Endothelial cell of umbilical vein (primary cell): ENCODE measurements at regions not wholly inside any gene's neighbourhood (a gene's known extent, or its start where the extent isn't known, plus 50 kb on each side); places are given as distances from the start of the nearest gene placed in this dataset.

Source experiments
- BruUV-seq: library from RNA; stranded (reverse); fragments of 400-500 nt; replicated peaks from 2 replicates; lab custom pipeline; 2021; lab: Mats Ljungman, UMichigan
- CTCF ChIA-PET: fragments of 300-600, 350-600 bp; sonication (Branson Sonifier 250); formaldehyde crosslinking; loops from one replicate; lab custom pipeline; 2021; ENCODE audit warnings: antibody characterized with exemption, inconsistent platforms; lab: Charles Lee
- POLR2A ChIA-PET: fragments of 300-600, 350-600 bp; sonication (Branson Sonifier 250); formaldehyde crosslinking; loops from one replicate; lab custom pipeline; 2021; ENCODE audit warnings: antibody characterized with exemption, inconsistent platforms; lab: Charles Lee
- DNase-seq: peaks from one replicate; pipeline ENCODE4 v3.0.0-alpha.2; 2011; ENCODE audit warnings: low read depth, low spot score
- FAIRE-seq: peaks from 2 replicates; lab custom pipeline; 2011; peaks lifted over from hg19 to GRCh38; lab: Jason Lieb, UNC
- H2AFZ ChIP-seq: 2 replicates; pipeline ENCODE4 v1.6.0; 2012; ENCODE audit warnings: low read depth, low read length, control low read depth, inconsistent platforms
- H3K27ac ChIP-seq: 2 replicates; pipeline ENCODE4 v1.5.1; 2011; ENCODE audit warnings: low read depth, mild to moderate bottlenecking, control low read depth, low read length, moderate library complexity; ENCODE audit not compliant: insufficient read depth
- H3K27me3 ChIP-seq, 2 experiments: 2 replicates each; pipeline versions ENCODE4 v1.6.0 to v1.6.1; 2011; ENCODE audit warnings: low read length in 2 of 2, mixed read lengths in 1 of 2; ENCODE audit not compliant: control insufficient read depth in 2 of 2, insufficient read depth in 2 of 2
- H3K36me3 ChIP-seq, 2 experiments: 2 replicates in 1 of 2; 3 replicates in 1 of 2; pipeline ENCODE4 v1.5.1; 2011; ENCODE audit warnings: low read length in 2 of 2, mild to moderate bottlenecking in 1 of 2, moderate library complexity in 1 of 2; ENCODE audit not compliant: control insufficient read depth in 2 of 2, insufficient read depth in 2 of 2; ENCODE audit errors: extremely low read depth in 1 of 2
- H3K4me1 ChIP-seq: 3 replicates; pipeline ENCODE4 v1.5.1; 2011; ENCODE audit warnings: mild to moderate bottlenecking, low read length; ENCODE audit not compliant: control insufficient read depth, insufficient read depth; ENCODE audit errors: extremely low read depth
- H3K4me2 ChIP-seq: 2 replicates; pipeline ENCODE4 v1.6.1; 2011; ENCODE audit warnings: low read length, control low read depth, mixed read lengths; ENCODE audit not compliant: insufficient read depth
- H3K4me3 ChIP-seq, 3 experiments: fragments of 200-600 bp in 1 of 3; sonication (generic), shearing (Covaris generic) in 1 of 3; replicated peaks in 1 of 3; 2 replicates each; pipeline ENCODE4 v1.5.1; 2011 to 2016; ENCODE audit warnings: control low read depth in 3 of 3, low read length in 3 of 3, mild to moderate bottlenecking in 2 of 3, inconsistent platforms in 1 of 3, low read depth in 1 of 3, moderate library complexity in 1 of 3; ENCODE audit not compliant: insufficient read depth in 1 of 3
- H3K79me2 ChIP-seq: 2 replicates; pipeline ENCODE4 v1.6.0; 2012; ENCODE audit warnings: low read length, inconsistent platforms; ENCODE audit not compliant: control insufficient read depth, insufficient read depth
- H3K9ac ChIP-seq: replicated peaks from 2 replicates; pipeline ENCODE3; 2011; ENCODE audit warnings: low read length, control low read depth; ENCODE audit not compliant: insufficient read depth; ENCODE audit errors: extremely low read depth
- H3K9me1 ChIP-seq: replicated peaks from 3 replicates; pipeline ENCODE4 v1.6.0; 2011; ENCODE audit warnings: mild to moderate bottlenecking, low read length; ENCODE audit not compliant: control insufficient read depth, insufficient read depth; ENCODE audit errors: extremely low read depth
- H3K9me3 ChIP-seq: replicated peaks from 2 replicates; pipeline ENCODE4 v1.5.1; 2012; ENCODE audit warnings: low read length, inconsistent platforms; ENCODE audit not compliant: control insufficient read depth, insufficient read depth
- H4K20me1 ChIP-seq: replicated peaks from 2 replicates; pipeline ENCODE3; 2011; ENCODE audit warnings: mild to moderate bottlenecking, low read length; ENCODE audit not compliant: control insufficient read depth, insufficient read depth; ENCODE audit errors: extremely low read depth
- CTCF ChIP-seq, 2 donors: IDR thresholded peaks; 1 replicate in 1 of 2; 2 replicates in 1 of 2; pipeline ENCODE4 v1.5.1; 2011; ENCODE audit warnings: low read length in 2 of 2, mild to moderate bottlenecking in 2 of 2, moderate library complexity in 2 of 2, control low read depth in 1 of 2, inconsistent platforms in 1 of 2, low read depth in 1 of 2; ENCODE audit not compliant: insufficient read depth in 1 of 2; ENCODE audit errors: extremely low read depth in 1 of 2
- EZH2 ChIP-seq: IDR thresholded peaks from 2 replicates; pipeline ENCODE4 v1.6.1; 2012; ENCODE audit warnings: borderline replicate concordance, low read depth, mild to moderate bottlenecking, moderate library complexity, low read length, inconsistent platforms; ENCODE audit not compliant: severe bottlenecking
- FOS ChIP-seq: IDR thresholded peaks from 2 replicates; pipeline ENCODE4 v1.6.1; 2011; ENCODE audit warnings: mild to moderate bottlenecking, low read length, moderate library complexity, borderline replicate concordance; ENCODE audit not compliant: insufficient read depth
- GATA2 ChIP-seq: IDR thresholded peaks from 2 replicates; pipeline ENCODE4 v1.7.0; 2011; ENCODE audit warnings: low read depth, mild to moderate bottlenecking, moderate library complexity, mixed read lengths, low read length; ENCODE audit not compliant: insufficient read length, insufficient read depth
- JUN ChIP-seq: IDR thresholded peaks from 2 replicates; pipeline ENCODE4 v1.6.1; 2011; ENCODE audit warnings: borderline replicate concordance, low read depth; ENCODE audit not compliant: insufficient read length, insufficient read depth
- MAX ChIP-seq: IDR thresholded peaks from 2 replicates; pipeline ENCODE4 v1.6.1; 2011; ENCODE audit not compliant: insufficient read depth, insufficient read length
- MYC ChIP-seq: IDR thresholded peaks from one replicate; pipeline ENCODE4 v1.6.1; 2011; ENCODE audit warnings: mild to moderate bottlenecking, low read depth, low read length
- POLR2A ChIP-seq: IDR thresholded peaks from 2 replicates; pipeline ENCODE4 v1.6.1; 2012; ENCODE audit warnings: low read depth, mild to moderate bottlenecking, control low read depth, low read length
- POLR2AphosphoS5 ChIP-seq: IDR thresholded peaks from 2 replicates; pipeline ENCODE4 v1.6.1; 2012; ENCODE audit warnings: low read depth, mild to moderate bottlenecking, control low read depth, low read length, moderate library complexity; ENCODE audit not compliant: insufficient read depth
- dilution Hi-C: fragments of 300-500 bp; cut with MboI; formaldehyde crosslinking; loops from one replicate; pipeline ENCODE4 v1.15.0; 2019; ENCODE audit warnings: low sequenced_read_pairs; ENCODE audit not compliant: extremely low pct_ligation_motif_present
- intact Hi-C: fragments of 100-400 bp; cut with micrococcal nuclease; formaldehyde crosslinking; loops from one replicate; pipeline ENCODE4 v1.10.0; 2022

- no TSS peak for BruUV-seq
- Histone ChIP-seq H3K79me2 (no peaks in the 10 kb centered on the region), H3K36me3 (no peaks in the 10 kb centered on the region), H3K9me1 (no peaks in the 10 kb centered on the region), H3K27ac (no peak overlapping the region), H3K4me1 (no peaks in the 10 kb centered on the region), H4K20me1 (no peaks in the 10 kb centered on the region), H3K9ac (no peak overlapping the region), H3K4me2 (no peak overlapping the region), H3K9me3 (no peaks in the 10 kb centered on the region), H3K4me3 (no peak overlapping the region), H3K27me3 (no peaks in the 10 kb centered on the region), H2AFZ (no peak overlapping the region)
- no peak for TF ChIP-seq EZH2
- TF ChIP-seq JUN: no peak
- no peak for TF ChIP-seq CTCF (IDR thresholded peaks at IDR 0.05; ENCODE audit: extremely low read depth in 1 of 2, insufficient read depth in 1 of 2, low read depth in 1 of 2, low read length in 2 of 2)
- TF ChIP-seq POLR2AphosphoS5: no peak
- no peak for TF ChIP-seq MAX
- no peak for TF ChIP-seq FOS
- TF ChIP-seq MYC: no peak
- no peak for TF ChIP-seq GATA2
- TF ChIP-seq POLR2A: no peak
- DNase-seq (no peak), FAIRE-seq (no peak)
- dilution Hi-C loops: no loop called here
- intact Hi-C loops: loop anchor here (10.0 kb wide), 1 partner anchor 1905 kb away; no protein-coding TSS in a partner anchor
- ChIA-PET CTCF (no interaction called here), POLR2A (no interaction called here)
These were observed 1509.6 kb downstream of the ADGRL3 start for GRCh38 chr4:62709618-62710252.
